ENCODE measurements at regions not wholly inside any gene's neighbourhood (a gene's known extent, or its start where the extent isn't known, plus 50 kb on each side); places are given as distances from the start of the nearest gene placed in this dataset.

GRCh38 chr9:134516464-134516863 lies 125.1 kb upstream of the COL5A1 start:
- TF ChIP-seq CTCF (IDR thresholded peaks at IDR 0.05; ENCODE audit: insufficient read depth, low read length) (no peak), POLR2AphosphoS5 (IDR thresholded peaks at IDR 0.05; ENCODE audit: low read depth) (no peak), GABPA (IDR thresholded peaks at IDR 0.05; ENCODE audit: low read depth) (no peak)

All from HL-60 (cell line).